OCI-LY7 (cell line): ENCODE measurements at regions not wholly inside any gene's neighbourhood (a gene's known extent, or its start where the extent isn't known, plus 50 kb on each side); places are given as distances from the start of the nearest gene placed in this dataset.
A peak's percentile ranks its signal among the peaks of the same experiment; 100 is the strongest.

ENCODE experiments used
- CTCF ChIP-seq: fragments of 200-600 bp; sonication (generic); conservative IDR thresholded peaks from 2 replicates; pipeline ENCODE4 v1.5.1; 2014; ENCODE audit warnings: mild to moderate bottlenecking, antibody characterized with exemption, low read length, moderate library complexity, mixed read lengths
- EZH2phosphoT487 ChIP-seq: fragments of 200-600 bp; sonication (generic); IDR thresholded peaks from 2 replicates; pipeline ENCODE4 v1.6.1; 2018; ENCODE audit warnings: low read depth, borderline replicate concordance, mild to moderate bottlenecking, mixed run types, antibody characterized with exemption, low read length, moderate library complexity, mixed read lengths

GRCh38 chr11:67732045-67732787 lies 57.8 kb upstream of the ALDH3B2 start:
- peak; percentile 78 for TF ChIP-seq CTCF
- no peak for TF ChIP-seq EZH2phosphoT487
